GM12874 (cell line): ENCODE measurements at regions not wholly inside any gene's neighbourhood (a gene's known extent, or its start where the extent isn't known, plus 50 kb on each side); places are given as distances from the start of the nearest gene placed in this dataset.

Source experiments
- TF ChIP-seq, protein P1 (sequence below): IDR thresholded peaks from 2 replicates; pipeline ENCODE4 v1.5.1; 2011; ENCODE audit warnings: low read depth, mild to moderate bottlenecking, control low read depth, low read length, moderate library complexity; ENCODE audit not compliant: insufficient read depth

DNA sequence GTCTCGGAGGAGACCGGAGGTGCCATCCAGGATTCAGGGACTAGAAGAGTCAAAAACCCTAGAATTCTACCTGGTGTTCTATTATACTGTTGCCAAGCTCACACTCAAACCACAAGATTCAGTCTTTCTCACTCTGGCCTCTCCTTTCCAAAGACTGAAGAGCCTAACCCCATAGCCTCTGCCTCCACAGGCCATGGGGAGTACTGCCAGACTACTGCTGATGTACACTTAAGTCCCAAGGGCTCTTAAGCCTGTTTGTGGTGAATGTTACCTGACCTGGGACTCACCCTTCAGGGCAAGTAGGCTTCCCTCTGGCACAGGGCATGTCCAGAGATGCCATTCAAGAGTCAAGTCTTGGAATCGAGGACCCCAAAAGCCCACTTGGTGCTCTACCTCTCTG, 58.9 kb upstream of the IRS4 start:
- TF ChIP-seq, protein P1, sequence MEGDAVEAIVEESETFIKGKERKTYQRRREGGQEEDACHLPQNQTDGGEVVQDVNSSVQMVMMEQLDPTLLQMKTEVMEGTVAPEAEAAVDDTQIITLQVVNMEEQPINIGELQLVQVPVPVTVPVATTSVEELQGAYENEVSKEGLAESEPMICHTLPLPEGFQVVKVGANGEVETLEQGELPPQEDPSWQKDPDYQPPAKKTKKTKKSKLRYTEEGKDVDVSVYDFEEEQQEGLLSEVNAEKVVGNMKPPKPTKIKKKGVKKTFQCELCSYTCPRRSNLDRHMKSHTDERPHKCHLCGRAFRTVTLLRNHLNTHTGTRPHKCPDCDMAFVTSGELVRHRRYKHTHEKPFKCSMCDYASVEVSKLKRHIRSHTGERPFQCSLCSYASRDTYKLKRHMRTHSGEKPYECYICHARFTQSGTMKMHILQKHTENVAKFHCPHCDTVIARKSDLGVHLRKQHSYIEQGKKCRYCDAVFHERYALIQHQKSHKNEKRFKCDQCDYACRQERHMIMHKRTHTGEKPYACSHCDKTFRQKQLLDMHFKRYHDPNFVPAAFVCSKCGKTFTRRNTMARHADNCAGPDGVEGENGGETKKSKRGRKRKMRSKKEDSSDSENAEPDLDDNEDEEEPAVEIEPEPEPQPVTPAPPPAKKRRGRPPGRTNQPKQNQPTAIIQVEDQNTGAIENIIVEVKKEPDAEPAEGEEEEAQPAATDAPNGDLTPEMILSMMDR, result no peak
